BLaER1 (cell line): ENCODE measurements at regions not wholly inside any gene's neighbourhood (a gene's known extent, or its start where the extent isn't known, plus 50 kb on each side); places are given as distances from the start of the nearest gene placed in this dataset.
A peak's percentile ranks its signal among the peaks of the same experiment; 100 is the strongest.

Experiments used
- H3K27ac ChIP-seq: shearing (Covaris generic); formaldehyde crosslinking; 2 replicates; pipeline ENCODE4 v1.8.1; 2022
- H3K27me3 ChIP-seq: shearing (Covaris generic); formaldehyde crosslinking; 2 replicates; pipeline ENCODE4 v1.8.1; 2022
- H3K36me3 ChIP-seq: shearing (Covaris generic); formaldehyde crosslinking; 2 replicates; pipeline ENCODE4 v1.8.1; 2022
- H3K4me1 ChIP-seq: shearing (Covaris generic); formaldehyde crosslinking; 2 replicates; pipeline ENCODE4 v1.8.1; 2022
- H3K4me2 ChIP-seq: shearing (Covaris generic); formaldehyde crosslinking; 2 replicates; pipeline ENCODE4 v1.8.1; 2022
- H3K4me3 ChIP-seq: shearing (Covaris generic); formaldehyde crosslinking; 2 replicates; pipeline ENCODE4 v1.8.1; 2022
- H3K9ac ChIP-seq: shearing (Covaris generic); formaldehyde crosslinking; 2 replicates; pipeline ENCODE4 v1.8.1; 2022
- H3K9me3 ChIP-seq: shearing (Covaris generic); formaldehyde crosslinking; 2 replicates; pipeline ENCODE4 v1.8.1; 2022
- H4K20me1 ChIP-seq: shearing (Covaris generic); formaldehyde crosslinking; 2 replicates; pipeline ENCODE4 v1.8.1; 2022
- Cebpa-rat ChIP-seq: shearing (Covaris generic); IDR thresholded peaks from 2 replicates; pipeline ENCODE4 v1.8.1; 2022

GRCh38 chr18:51911584-51911983 is 428.4 kb upstream of the DCC start:
- TF ChIP-seq Cebpa-rat = no peak
- Histone ChIP-seq H3K27me3 (no peaks in the 10 kb centered on the region), H3K4me2 (no peak overlapping the region), H3K4me1 (no peaks in the 10 kb centered on the region), H3K27ac (no peak overlapping the region), H3K9ac (no peak overlapping the region), H3K9me3 (no peaks in the 10 kb centered on the region), H3K36me3 (no peaks in the 10 kb centered on the region), H3K4me3 (no peak overlapping the region), H4K20me1 (no peaks in the 10 kb centered on the region)

GRCh38 chr18:51912381-51912780 is 427.6 kb upstream of the DCC start:
- Histone ChIP-seq H3K9ac (no peak overlapping the region), H3K27ac (no peak overlapping the region)
- no peak for TF ChIP-seq Cebpa-rat

GRCh38 chr18:51915176-51915575 is 424.8 kb upstream of the DCC start:
- Histone ChIP-seq H3K27me3 (no peaks in the 10 kb centered on the region), H4K20me1 (no peaks in the 10 kb centered on the region), H3K4me1 (no peaks in the 10 kb centered on the region), H3K36me3 (no peaks in the 10 kb centered on the region), H3K4me2 (no peak overlapping the region), H3K27ac (no peak overlapping the region), H3K4me3 (no peak overlapping the region), H3K9me3 (no peaks in the 10 kb centered on the region), H3K9ac (no peak overlapping the region)
- no peak for TF ChIP-seq Cebpa-rat

More at GRCh38 chr18:51912381-51912780, 427.6 kb upstream of the DCC start:
- no peaks in the 10 kb centered on the region for H4K20me1 ChIP-seq
- no peaks in the 10 kb centered on the region for H3K27me3 ChIP-seq
- no peak overlapping the region for H3K4me2 ChIP-seq
- no peak overlapping the region for H3K4me3 ChIP-seq
- no peaks in the 10 kb centered on the region for H3K4me1 ChIP-seq
- H3K36me3 ChIP-seq = no peaks in the 10 kb centered on the region
- no peaks in the 10 kb centered on the region for H3K9me3 ChIP-seq

GRCh38 chr18:51921862-51922261 is 418.1 kb upstream of the DCC start:
- Histone ChIP-seq H3K9ac (no peak overlapping the region), H3K36me3 (no peaks in the 10 kb centered on the region), H3K4me2 (no peak overlapping the region), H3K4me1 (no peaks in the 10 kb centered on the region), H3K27me3 (no peaks in the 10 kb centered on the region), H3K9me3 (peaks cover 9% of the 10 kb centered on the region), H3K4me3 (no peak overlapping the region), H4K20me1 (no peaks in the 10 kb centered on the region), H3K27ac (no peak overlapping the region)
- no peak for TF ChIP-seq Cebpa-rat

GRCh38 chr18:51933903-51934302 is 406.1 kb upstream of the DCC start:
- H3K9ac ChIP-seq = no peak overlapping the region
- H3K36me3 ChIP-seq = no peaks in the 10 kb centered on the region
- no peaks in the 10 kb centered on the region for H3K27me3 ChIP-seq
- H3K4me2 ChIP-seq = no peak overlapping the region
- no peaks in the 10 kb centered on the region for H4K20me1 ChIP-seq
- H3K27ac ChIP-seq = no peak overlapping the region
- peaks cover 21% of the 10 kb centered on the region for H3K9me3 ChIP-seq
- no peak for TF ChIP-seq Cebpa-rat
- H3K4me3 ChIP-seq = no peak overlapping the region
- no peaks in the 10 kb centered on the region for H3K4me1 ChIP-seq

- Histone ChIP-seq H4K20me1 (no peaks in the 10 kb centered on the region), H3K9ac (no peak overlapping the region), H3K4me3 (no peak overlapping the region)
These were observed 403.9 kb upstream of the DCC start for GRCh38 chr18:51936115-51936514.

GRCh38 chr18:51941999-51942398 is 398.0 kb upstream of the DCC start:
- no peaks in the 10 kb centered on the region for H4K20me1 ChIP-seq
- no peak overlapping the region for H3K9ac ChIP-seq
- no peak overlapping the region for H3K4me2 ChIP-seq
- TF ChIP-seq Cebpa-rat = no peak
- H3K36me3 ChIP-seq = no peaks in the 10 kb centered on the region
- H3K4me1 ChIP-seq = no peaks in the 10 kb centered on the region
- no peaks in the 10 kb centered on the region for H3K9me3 ChIP-seq
- H3K4me3 ChIP-seq = no peak overlapping the region
- no peaks in the 10 kb centered on the region for H3K27me3 ChIP-seq
- H3K27ac ChIP-seq = no peak overlapping the region

More at GRCh38 chr18:51936115-51936514, 403.9 kb upstream of the DCC start:
- Histone ChIP-seq H3K4me1 (no peaks in the 10 kb centered on the region), H3K4me2 (no peak overlapping the region), H3K27ac (no peak overlapping the region), H3K27me3 (no peaks in the 10 kb centered on the region), H3K36me3 (no peaks in the 10 kb centered on the region), H3K9me3 (no peaks in the 10 kb centered on the region)
- TF ChIP-seq Cebpa-rat = no peak

GRCh38 chr18:51943281-51943680 is 396.7 kb upstream of the DCC start:
- Histone ChIP-seq H3K9me3 (no peaks in the 10 kb centered on the region), H3K4me2 (no peak overlapping the region), H3K27ac (no peak overlapping the region), H3K36me3 (no peaks in the 10 kb centered on the region), H3K27me3 (no peaks in the 10 kb centered on the region), H3K4me1 (no peaks in the 10 kb centered on the region), H3K4me3 (no peak overlapping the region), H4K20me1 (no peaks in the 10 kb centered on the region), H3K9ac (no peak overlapping the region)
- TF ChIP-seq Cebpa-rat = no peak

GRCh38 chr18:51946946-51947345 is 393.1 kb upstream of the DCC start:
- Histone ChIP-seq H3K27me3 (no peaks in the 10 kb centered on the region), H3K4me1 (peaks cover 11% of the 10 kb centered on the region; the same call in 1 of the 2 replicates), H4K20me1 (no peaks in the 10 kb centered on the region), H3K4me2 (no peak overlapping the region), H3K4me3 (no peak overlapping the region), H3K27ac (no peak overlapping the region), H3K9ac (no peak overlapping the region), H3K9me3 (peaks cover 11% of the 10 kb centered on the region), H3K36me3 (no peaks in the 10 kb centered on the region)
- TF ChIP-seq Cebpa-rat = no peak

- Histone ChIP-seq H3K9me3 (peaks cover 11% of the 10 kb centered on the region), H4K20me1 (no peaks in the 10 kb centered on the region), H3K27ac (peak overlapping the region; percentile 71), H3K4me2 (peak overlapping the region; percentile 75), H3K4me1 (peaks cover 57% of the 10 kb centered on the region), H3K36me3 (no peaks in the 10 kb centered on the region), H3K9ac (no peak overlapping the region), H3K4me3 (no peak overlapping the region), H3K27me3 (no peaks in the 10 kb centered on the region)
- TF ChIP-seq Cebpa-rat = no peak
These were observed 387.2 kb upstream of the DCC start for GRCh38 chr18:51952844-51953243.

GRCh38 chr18:51953521-51953920 is 386.5 kb upstream of the DCC start:
- H3K9me3 ChIP-seq = peaks cover 11% of the 10 kb centered on the region

More at GRCh38 chr18:51953521-51953920, 386.5 kb upstream of the DCC start:
- no peaks in the 10 kb centered on the region for H3K27me3 ChIP-seq
- no peak for TF ChIP-seq Cebpa-rat
- no peak overlapping the region for H3K4me3 ChIP-seq
- H3K36me3 ChIP-seq = no peaks in the 10 kb centered on the region
- H3K27ac ChIP-seq = peak overlapping the region; percentile 71
- H4K20me1 ChIP-seq = no peaks in the 10 kb centered on the region
- H3K4me2 ChIP-seq = peak overlapping the region; percentile 75
- no peak overlapping the region for H3K9ac ChIP-seq
- H3K4me1 ChIP-seq = peaks cover 57% of the 10 kb centered on the region
